ENCODE measurements at regions not wholly inside any gene's neighbourhood (a gene's known extent, or its start where the extent isn't known, plus 50 kb on each side); places are given as distances from the start of the nearest gene placed in this dataset.

DNA sequence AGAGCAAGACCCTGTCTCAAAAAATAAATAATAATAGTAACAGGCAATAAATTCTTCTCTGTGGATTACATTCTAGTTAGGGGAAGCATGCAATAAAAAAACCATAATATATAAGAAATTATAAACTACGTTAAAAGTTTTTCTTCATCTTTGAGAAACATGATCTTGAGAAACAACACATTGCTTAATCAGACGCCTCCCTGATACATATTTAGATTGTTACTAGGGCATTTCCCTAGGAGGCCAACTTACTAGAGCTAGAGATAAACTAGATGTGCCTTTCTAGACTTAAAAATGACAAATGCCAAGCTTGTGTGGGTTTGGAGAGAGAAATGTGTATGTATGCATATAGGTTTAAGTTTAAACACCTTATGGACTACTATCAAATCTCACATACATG is 76.3 kb upstream of the GALNT5 start:
- H3K4me2 ChIP-seq (ENCODE audit: low read depth, low read length), result no peak overlapping the region
- ATAC-seq (no peak), DNase-seq (ENCODE audit: low spot score) (no peak), FAIRE-seq (no peak)
- whole genome bisulfite sequencing (ENCODE audit: low lambda C conversion rate), result 1% methylated on average over 2 of the region's 2 CpGs
- ChIA-PET CTCF (ENCODE audit: low intra/inter-chr PET ratio, low total read pairs) (no interaction called here), POLR2A (no interaction called here)
- no peaks in the 10 kb centered on the region for H3K4me1 ChIP-seq (ENCODE audit: insufficient read depth, low read length)
- H3K27me3 ChIP-seq (ENCODE audit: control insufficient read depth in 1 of 2, insufficient read depth in 2 of 2, low read length in 2 of 2), result no peaks in the 10 kb centered on the region
- H3K4me3 ChIP-seq (replicated peaks in 1 of 3; ENCODE audit: insufficient read depth in 1 of 3, low read depth in 2 of 3, low read length in 3 of 3), result no peak overlapping the region
- H4K20me1 ChIP-seq (ENCODE audit: insufficient read depth, low read length), result no peaks in the 10 kb centered on the region
- no peak overlapping the region for H3K9ac ChIP-seq (ENCODE audit: insufficient read depth, low read depth, low read length)
- intact Hi-C loops (cut with micrococcal nuclease; ENCODE audit: unreplicated experiment) (no loop called here), in situ Hi-C loops (cut with HindIII; ENCODE audit: extremely low pct_ligation_motif_present, low pct_unique_long_range_greater_than_20kb) (loop anchor here (25.0 kb wide), 1 partner anchor 844 kb away; the partner anchor contains the start of gene NR4A2)
- H3K27ac ChIP-seq (ENCODE audit: extremely low read length, insufficient read depth, low read length), result no peak overlapping the region
- H2AFZ ChIP-seq (ENCODE audit: low read length), result no peak overlapping the region
- no TSS peak for BruUV-seq (replicated peaks)
- no peaks in the 10 kb centered on the region for H3K9me3 ChIP-seq (ENCODE audit: low read length)
- no peaks in the 10 kb centered on the region for H3K79me2 ChIP-seq (ENCODE audit: insufficient read depth, low read length)
- H3K36me3 ChIP-seq (replicated peaks in 1 of 2; ENCODE audit: control insufficient read depth in 1 of 2, insufficient read depth in 2 of 2, low read length in 2 of 2), result no peaks in the 10 kb centered on the region
- TF ChIP-seq HMGA1 (CRISPR knock-in tag; conservative IDR thresholded peaks at IDR 0.05) (no peak), ZEB1 (IDR thresholded peaks at IDR 0.05; ENCODE audit: insufficient replicate concordance, low read depth) (no peak), NFIB (CRISPR knock-in tag; IDR thresholded peaks at IDR 0.05; ENCODE audit: borderline replicate concordance) (no peak), SATB2 (CRISPR knock-in tag; IDR thresholded peaks at IDR 0.05) (no peak), SPEN (CRISPR knock-in tag; IDR thresholded peaks at IDR 0.05; ENCODE audit: low read depth) (no peak), ZNF207 (IDR thresholded peaks at IDR 0.05; ENCODE audit: borderline replicate concordance) (no peak), ZNF296 (CRISPR knock-in tag; conservative IDR thresholded peaks at IDR 0.05) (no peak)
- TF ChIP-seq, protein P1, sequence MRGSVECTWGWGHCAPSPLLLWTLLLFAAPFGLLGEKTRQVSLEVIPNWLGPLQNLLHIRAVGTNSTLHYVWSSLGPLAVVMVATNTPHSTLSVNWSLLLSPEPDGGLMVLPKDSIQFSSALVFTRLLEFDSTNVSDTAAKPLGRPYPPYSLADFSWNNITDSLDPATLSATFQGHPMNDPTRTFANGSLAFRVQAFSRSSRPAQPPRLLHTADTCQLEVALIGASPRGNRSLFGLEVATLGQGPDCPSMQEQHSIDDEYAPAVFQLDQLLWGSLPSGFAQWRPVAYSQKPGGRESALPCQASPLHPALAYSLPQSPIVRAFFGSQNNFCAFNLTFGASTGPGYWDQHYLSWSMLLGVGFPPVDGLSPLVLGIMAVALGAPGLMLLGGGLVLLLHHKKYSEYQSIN (CRISPR knock-in tag; IDR thresholded peaks at IDR 0.05; ENCODE audit: borderline replicate concordance), result no peak
- TF ChIP-seq, protein P2, sequence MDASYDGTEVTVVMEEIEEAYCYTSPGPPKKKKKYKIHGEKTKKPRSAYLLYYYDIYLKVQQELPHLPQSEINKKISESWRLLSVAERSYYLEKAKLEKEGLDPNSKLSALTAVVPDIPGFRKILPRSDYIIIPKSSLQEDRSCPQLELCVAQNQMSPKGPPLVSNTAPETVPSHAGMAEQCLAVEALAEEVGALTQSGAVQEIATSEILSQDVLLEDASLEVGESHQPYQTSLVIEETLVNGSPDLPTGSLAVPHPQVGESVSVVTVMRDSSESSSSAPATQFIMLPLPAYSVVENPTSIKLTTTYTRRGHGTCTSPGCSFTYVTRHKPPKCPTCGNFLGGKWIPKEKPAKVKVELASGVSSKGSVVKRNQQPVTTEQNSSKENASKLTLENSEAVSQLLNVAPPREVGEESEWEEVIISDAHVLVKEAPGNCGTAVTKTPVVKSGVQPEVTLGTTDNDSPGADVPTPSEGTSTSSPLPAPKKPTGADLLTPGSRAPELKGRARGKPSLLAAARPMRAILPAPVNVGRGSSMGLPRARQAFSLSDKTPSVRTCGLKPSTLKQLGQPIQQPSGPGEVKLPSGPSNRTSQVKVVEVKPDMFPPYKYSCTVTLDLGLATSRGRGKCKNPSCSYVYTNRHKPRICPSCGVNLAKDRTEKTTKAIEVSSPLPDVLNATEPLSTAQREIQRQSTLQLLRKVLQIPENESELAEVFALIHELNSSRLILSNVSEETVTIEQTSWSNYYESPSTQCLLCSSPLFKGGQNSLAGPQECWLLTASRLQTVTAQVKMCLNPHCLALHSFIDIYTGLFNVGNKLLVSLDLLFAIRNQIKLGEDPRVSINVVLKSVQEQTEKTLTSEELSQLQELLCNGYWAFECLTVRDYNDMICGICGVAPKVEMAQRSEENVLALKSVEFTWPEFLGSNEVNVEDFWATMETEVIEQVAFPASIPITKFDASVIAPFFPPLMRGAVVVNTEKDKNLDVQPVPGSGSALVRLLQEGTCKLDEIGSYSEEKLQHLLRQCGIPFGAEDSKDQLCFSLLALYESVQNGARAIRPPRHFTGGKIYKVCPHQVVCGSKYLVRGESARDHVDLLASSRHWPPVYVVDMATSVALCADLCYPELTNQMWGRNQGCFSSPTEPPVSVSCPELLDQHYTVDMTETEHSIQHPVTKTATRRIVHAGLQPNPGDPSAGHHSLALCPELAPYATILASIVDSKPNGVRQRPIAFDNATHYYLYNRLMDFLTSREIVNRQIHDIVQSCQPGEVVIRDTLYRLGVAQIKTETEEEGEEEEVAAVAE (CRISPR knock-in tag; IDR thresholded peaks at IDR 0.05; ENCODE audit: borderline replicate concordance), result no peak
- TF ChIP-seq, protein P3, sequence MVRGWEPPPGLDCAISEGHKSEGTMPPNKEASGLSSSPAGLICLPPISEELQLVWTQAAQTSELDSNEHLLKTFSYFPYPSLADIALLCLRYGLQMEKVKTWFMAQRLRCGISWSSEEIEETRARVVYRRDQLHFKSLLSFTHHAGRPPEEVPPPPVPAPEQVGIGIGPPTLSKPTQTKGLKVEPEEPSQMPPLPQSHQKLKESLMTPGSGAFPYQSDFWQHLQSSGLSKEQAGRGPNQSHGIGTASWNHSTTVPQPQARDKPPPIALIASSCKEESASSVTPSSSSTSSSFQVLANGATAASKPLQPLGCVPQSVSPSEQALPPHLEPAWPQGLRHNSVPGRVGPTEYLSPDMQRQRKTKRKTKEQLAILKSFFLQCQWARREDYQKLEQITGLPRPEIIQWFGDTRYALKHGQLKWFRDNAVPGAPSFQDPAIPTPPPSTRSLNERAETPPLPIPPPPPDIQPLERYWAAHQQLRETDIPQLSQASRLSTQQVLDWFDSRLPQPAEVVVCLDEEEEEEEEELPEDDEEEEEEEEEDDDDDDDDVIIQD (CRISPR knock-in tag; IDR thresholded peaks at IDR 0.05; ENCODE audit: low read depth), result no peak
- TF ChIP-seq, protein P4, sequence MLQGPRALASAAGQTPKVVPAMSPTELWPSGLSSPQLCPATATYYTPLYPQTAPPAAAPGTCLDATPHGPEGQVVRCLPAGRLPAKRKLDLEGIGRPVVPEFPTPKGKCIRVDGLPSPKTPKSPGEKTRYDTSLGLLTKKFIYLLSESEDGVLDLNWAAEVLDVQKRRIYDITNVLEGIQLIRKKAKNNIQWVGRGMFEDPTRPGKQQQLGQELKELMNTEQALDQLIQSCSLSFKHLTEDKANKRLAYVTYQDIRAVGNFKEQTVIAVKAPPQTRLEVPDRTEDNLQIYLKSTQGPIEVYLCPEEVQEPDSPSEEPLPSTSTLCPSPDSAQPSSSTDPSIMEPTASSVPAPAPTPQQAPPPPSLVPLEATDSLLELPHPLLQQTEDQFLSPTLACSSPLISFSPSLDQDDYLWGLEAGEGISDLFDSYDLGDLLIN (CRISPR knock-in tag; IDR thresholded peaks at IDR 0.05; ENCODE audit: borderline replicate concordance), result no peak

Measured in HepG2 (cell line).